HG03520 (cell line): ENCODE measurements at regions not wholly inside any gene's neighbourhood (a gene's known extent, or its start where the extent isn't known, plus 50 kb on each side); places are given as distances from the start of the nearest gene placed in this dataset.

Source experiments
- ATAC-seq: cut with Tn5 transposase; IDR thresholded peaks from one replicate; pipeline ENCODE4 v1.9.1; 2021; ENCODE audit warnings: mild to moderate bottlenecking, moderate library complexity; ENCODE audit not compliant: unreplicated experiment

GRCh38 chr11:26076233-26076990 is 255.5 kb upstream of the ANO3 start:
- no peak for ATAC-seq

GRCh38 chr11:26078231-26078821 is 253.6 kb upstream of the ANO3 start:
- peak; percentile 46 for ATAC-seq

GRCh38 chr11:26084313-26084712 is 247.6 kb upstream of the ANO3 start:
- no peak for ATAC-seq

GRCh38 chr11:26086028-26086427 is 245.9 kb upstream of the ANO3 start:
- ATAC-seq = no peak

GRCh38 chr11:26087120-26087935 is 244.6 kb upstream of the ANO3 start:
- ATAC-seq = peak; percentile 97

- ATAC-seq = no peak
These were observed 243.5 kb upstream of the ANO3 start for GRCh38 chr11:26088391-26088790.

GRCh38 chr11:26090651-26091050 is 241.3 kb upstream of the ANO3 start:
- no peak for ATAC-seq

GRCh38 chr11:26093206-26093605 is 238.7 kb upstream of the ANO3 start:
- ATAC-seq = no peak

GRCh38 chr11:26095340-26095739 is 236.6 kb upstream of the ANO3 start:
- no peak for ATAC-seq

- ATAC-seq = no peak
These were observed 235.5 kb upstream of the ANO3 start for GRCh38 chr11:26096451-26096850.

GRCh38 chr11:26102325-26102724 is 229.6 kb upstream of the ANO3 start:
- no peak for ATAC-seq

- ATAC-seq = no peak
These were observed 226.0 kb upstream of the ANO3 start for GRCh38 chr11:26105762-26106423.

- ATAC-seq = no peak
These were observed 225.2 kb upstream of the ANO3 start for GRCh38 chr11:26106726-26107125.

GRCh38 chr11:26109658-26110368 is 222.1 kb upstream of the ANO3 start:
- ATAC-seq = no peak

- no peak for ATAC-seq
These were observed 219.7 kb upstream of the ANO3 start for GRCh38 chr11:26112264-26112663.

- no peak for ATAC-seq
These were observed 210.5 kb upstream of the ANO3 start for GRCh38 chr11:26121466-26121865.

GRCh38 chr11:26126741-26127140 is 205.2 kb upstream of the ANO3 start:
- no peak for ATAC-seq

GRCh38 chr11:26127336-26127735 is 204.6 kb upstream of the ANO3 start:
- no peak for ATAC-seq

- no peak for ATAC-seq
These were observed 200.5 kb upstream of the ANO3 start for GRCh38 chr11:26131406-26131805.

- ATAC-seq = no peak
These were observed 197.9 kb upstream of the ANO3 start for GRCh38 chr11:26134053-26134452.
